BJ (cell line): ENCODE measurements at regions not wholly inside any gene's neighbourhood (a gene's known extent, or its start where the extent isn't known, plus 50 kb on each side); places are given as distances from the start of the nearest gene placed in this dataset.

Source experiments
- CTCF ChIA-PET: fragments of 350-600 bp; formaldehyde crosslinking; extraction: SDS; loops from one replicate; lab custom pipeline; 2021; ENCODE audit warnings: antibody characterized with exemption, inconsistent platforms; lab: Yijun Ruan, JAX
- POLR2A ChIA-PET: fragments of 300-600 bp; sonication (Branson Sonifier 250); formaldehyde crosslinking; extraction: SDS; loops from one replicate; lab custom pipeline; 2021; ENCODE audit warnings: antibody characterized with exemption; lab: Charles Lee
- DNase-seq: peaks from one replicate; pipeline ENCODE4 v3.0.0-alpha.2; 2011; ENCODE audit warnings: low read depth
- H3K27me3 ChIP-seq: 2 replicates; pipeline ENCODE4 v1.6.0; 2011; ENCODE audit warnings: low read length; ENCODE audit not compliant: control insufficient read depth, insufficient read depth
- H3K36me3 ChIP-seq: 2 replicates; pipeline ENCODE4 v1.5.1; 2011; ENCODE audit warnings: low read length; ENCODE audit not compliant: control insufficient read depth, insufficient read depth
- H3K4me3 ChIP-seq: 2 replicates; pipeline ENCODE4 v1.5.1; 2011; ENCODE audit warnings: low read depth, mild to moderate bottlenecking, control low read depth, low read length
- CTCF ChIP-seq: IDR thresholded peaks from 2 replicates; pipeline ENCODE4 v1.5.1; 2011; ENCODE audit warnings: low read depth, mild to moderate bottlenecking, control low read depth, inconsistent platforms, low read length, moderate library complexity; ENCODE audit not compliant: insufficient read depth

GRCh38 chr10:7101451-7101850 lies 309.4 kb downstream of the SFMBT2 start:
- no peaks in the 10 kb centered on the region for H3K27me3 ChIP-seq
- no peak for DNase-seq
- ChIA-PET CTCF (interaction anchor here (1.0 to 1.2 kb wide), 2 partner anchors 9 to 15 kb away, joined by 3 read pairs; no protein-coding TSS in a partner anchor), POLR2A (no interaction called here)
- H3K36me3 ChIP-seq: no peaks in the 10 kb centered on the region
- no peak overlapping the region for H3K4me3 ChIP-seq
- TF ChIP-seq CTCF: no peak

- ChIA-PET CTCF (interaction anchor here (0.6 kb wide), 2 partner anchors 85 to 592 kb away, joined by 4 read pairs; no protein-coding TSS in a partner anchor), POLR2A (no interaction called here)
- H3K4me3 ChIP-seq: no peak overlapping the region
Measured at GRCh38 chr10:7100032-7100702, 310.7 kb downstream of the SFMBT2 start.

GRCh38 chr10:7098160-7098762 lies 312.6 kb downstream of the SFMBT2 start:
- ChIA-PET POLR2A (no interaction called here), CTCF (no interaction called here)
- H3K27me3 ChIP-seq: no peaks in the 10 kb centered on the region
- TF ChIP-seq CTCF: no peak
- no peak overlapping the region for H3K4me3 ChIP-seq
- no peaks in the 10 kb centered on the region for H3K36me3 ChIP-seq
- no peak for DNase-seq

More at GRCh38 chr10:7100032-7100702, 310.7 kb downstream of the SFMBT2 start:
- no peaks in the 10 kb centered on the region for H3K36me3 ChIP-seq
- no peak for DNase-seq
- H3K27me3 ChIP-seq: no peaks in the 10 kb centered on the region
- TF ChIP-seq CTCF: no peak

- no peak for DNase-seq
- no peaks in the 10 kb centered on the region for H3K36me3 ChIP-seq
- H3K4me3 ChIP-seq: no peak overlapping the region
- TF ChIP-seq CTCF: no peak
- CTCF ChIA-PET: no interaction called here
- no peaks in the 10 kb centered on the region for H3K27me3 ChIP-seq
- POLR2A ChIA-PET: no interaction called here
Measured at GRCh38 chr10:7094781-7095180, 316.1 kb downstream of the SFMBT2 start.

- POLR2A ChIA-PET: no interaction called here
- H3K27me3 ChIP-seq: no peaks in the 10 kb centered on the region
- DNase-seq: no peak
- CTCF ChIA-PET: no interaction called here
- H3K36me3 ChIP-seq: no peaks in the 10 kb centered on the region
- no peak for TF ChIP-seq CTCF
- H3K4me3 ChIP-seq: no peak overlapping the region
Measured at GRCh38 chr10:7093368-7093767, 317.5 kb downstream of the SFMBT2 start.
